GM12878 (cell line): ENCODE measurements at regions not wholly inside any gene's neighbourhood (a gene's known extent, or its start where the extent isn't known, plus 50 kb on each side); places are given as distances from the start of the nearest gene placed in this dataset.
A peak's percentile ranks its signal among the peaks of the same experiment; 100 is the strongest.

Experiments
- ATAC-seq: fragments of 200-7000 bp; cut with Tn5 transposase; 3 replicates; pipeline ENCODE4 v1.9.1; 2020; ENCODE audit warnings: mild to moderate bottlenecking, moderate library complexity
- BruUV-seq: library from RNA; stranded (reverse); fragments of 400-500 nt; replicated peaks from 2 replicates; lab custom pipeline; 2021; lab: Mats Ljungman, UMichigan
- CTCF ChIA-PET: fragments of 300-600 bp; sonication (Branson Sonifier 250); formaldehyde crosslinking; extraction: SDS; loops from one replicate; lab custom pipeline; 2021; ENCODE audit warnings: inconsistent platforms; lab: Yijun Ruan, JAX
- POLR2A ChIA-PET: fragments of 350-600 bp; formaldehyde crosslinking; extraction: SDS; loops from one replicate; lab custom pipeline; 2021; ENCODE audit warnings: inconsistent platforms; lab: Charles Lee
- RAD21 ChIA-PET: fragments of 300-600 bp; sonication (Branson Sonifier 250); formaldehyde crosslinking; loops from one replicate; lab custom pipeline; 2023; ENCODE audit warnings: antibody characterized with exemption; ENCODE audit not compliant: unreplicated experiment; lab: Charles Lee
- SMC1A ChIA-PET: fragments of 300-600 bp; sonication (Branson Sonifier 250); formaldehyde crosslinking; loops from one replicate; lab custom pipeline; 2023; ENCODE audit not compliant: unreplicated experiment, uncharacterized antibody; lab: Charles Lee
- DNase-seq: peaks from one replicate; pipeline ENCODE4 v3.0.0-alpha.2; 2011; ENCODE audit warnings: low read depth, low spot score
- FAIRE-seq: peaks from 3 replicates; lab custom pipeline; 2011; peaks lifted over from hg19 to GRCh38; lab: Jason Lieb, UNC
- H2AFZ ChIP-seq: 2 replicates; pipeline ENCODE4 v1.6.0; 2011; ENCODE audit warnings: low read depth, low read length, control low read depth; ENCODE audit not compliant: control insufficient read depth
- H3K27ac ChIP-seq: 2 replicates; pipeline ENCODE4 v1.5.1; 2011; ENCODE audit warnings: control low read depth; ENCODE audit not compliant: control insufficient read depth, insufficient read depth
- H3K27me3 ChIP-seq, 2 experiments: replicated peaks in 1 of 2; 2 replicates each; pipeline versions ENCODE4 v1.6.0 to v1.6.1; 2011; ENCODE audit warnings: low read length in 1 of 2; ENCODE audit not compliant: control insufficient read depth in 2 of 2, insufficient read depth in 2 of 2
- H3K36me3 ChIP-seq, 2 experiments: 2 replicates each; pipeline ENCODE4 v1.5.1; 2011; ENCODE audit warnings: low read length in 1 of 2; ENCODE audit not compliant: control insufficient read depth in 2 of 2, insufficient read depth in 2 of 2
- H3K4me1 ChIP-seq: 2 replicates; pipeline ENCODE4 v1.6.1; 2011; ENCODE audit warnings: mild to moderate bottlenecking, low read length, moderate library complexity, mixed read lengths; ENCODE audit not compliant: control insufficient read depth, insufficient read depth
- H3K4me2 ChIP-seq: 2 replicates; pipeline ENCODE4 v1.6.0; 2011; ENCODE audit warnings: control low read depth; ENCODE audit not compliant: control insufficient read depth, insufficient read depth
- H3K4me3 ChIP-seq: fragments of 200-600 bp; sonication (generic); 2 replicates; pipeline ENCODE4 v1.5.1; 2016
- H3K79me2 ChIP-seq: 2 replicates; pipeline ENCODE4 v1.6.0; 2011; ENCODE audit warnings: low read length; ENCODE audit not compliant: control insufficient read depth, insufficient read depth
- H3K9ac ChIP-seq: 2 replicates; pipeline ENCODE4 v1.8.0; 2011; ENCODE audit warnings: low read length, control low read depth, mixed read lengths; ENCODE audit not compliant: control insufficient read depth, insufficient read depth
- H3K9me3 ChIP-seq: replicated peaks from 3 replicates; pipeline ENCODE4 v1.5.1; 2011; ENCODE audit warnings: mild to moderate bottlenecking, low read length; ENCODE audit not compliant: control insufficient read depth, insufficient read depth
- H4K20me1 ChIP-seq: 2 replicates; pipeline ENCODE4 v1.6.0; 2011; ENCODE audit not compliant: control insufficient read depth, insufficient read depth
- CBX5 ChIP-seq: sonication (generic); IDR thresholded peaks from 2 replicates; pipeline ENCODE4 v1.6.1; 2016; ENCODE audit warnings: low read depth, moderate library complexity, mild to moderate bottlenecking, inconsistent platforms
- CHD1 ChIP-seq: IDR thresholded peaks from 2 replicates; pipeline ENCODE4 v1.6.1; 2012; ENCODE audit warnings: low read depth, low read length, improper control_type of control experiment
- HDAC2 ChIP-seq: fragments of 200-600 bp; sonication (generic); IDR thresholded peaks from 2 replicates; pipeline ENCODE4 v1.6.1; 2017
- HDAC6 ChIP-seq: fragments of 200-600 bp; sonication (generic); IDR thresholded peaks from one replicate; pipeline ENCODE4 v1.8.0; 2017; ENCODE audit warnings: antibody characterized with exemption; ENCODE audit not compliant: unreplicated experiment
- SIN3A ChIP-seq: IDR thresholded peaks from 2 replicates; pipeline ENCODE4 v1.6.1; 2012; ENCODE audit warnings: low read depth, low read length, improper control_type of control experiment
- SP1 ChIP-seq: IDR thresholded peaks from one replicate; pipeline ENCODE4 v1.6.1; 2011; ENCODE audit warnings: low read depth, low read length
- TCF12 ChIP-seq: IDR thresholded peaks from 2 replicates; pipeline ENCODE4 v1.6.1; 2011; ENCODE audit warnings: low read depth, mild to moderate bottlenecking, low read length
- YY1 ChIP-seq: IDR thresholded peaks from 2 replicates; pipeline ENCODE4 v1.6.1; 2011; ENCODE audit warnings: low read depth, mild to moderate bottlenecking, low read length
- WGBS: methylation state at CpG from one replicate; pipeline ENCODE4 v1.1.6; 2016; ENCODE audit warnings: low lambda C conversion rate; ENCODE audit not compliant: insufficient replicate concordance, insufficient coverage; ENCODE audit errors: missing lambda C conversion rate; 5-methylcytosine and 5-hydroxymethylcytosine counted together
- in situ Hi-C: fragments of 300-500 bp; cut with MboI; formaldehyde crosslinking; loops from 9 replicates; pipeline ENCODE4 v1.14.3; 2018; ENCODE audit warnings: mixed read lengths
- intact Hi-C: fragments of 100-400 bp; cut with micrococcal nuclease; formaldehyde crosslinking; loops from one replicate; pipeline ENCODE4 v1.14.2; 2022; ENCODE audit not compliant: unreplicated experiment

- Histone ChIP-seq H3K27me3 (no peaks in the 10 kb centered on the region), H3K4me2 (no peak overlapping the region; the same call in 1 of the 2 replicates), H2AFZ (no peak overlapping the region), H3K79me2 (no peaks in the 10 kb centered on the region), H3K4me1 (peaks cover 8% of the 10 kb centered on the region), H3K9me3 (peaks cover 3% of the 10 kb centered on the region), H3K36me3 (no peaks in the 10 kb centered on the region), H3K9ac (no peak overlapping the region), H3K4me3 (no peak overlapping the region), H3K27ac (no peak overlapping the region), H4K20me1 (no peaks in the 10 kb centered on the region)
- ChIA-PET CTCF (interaction anchor here (1.1 kb wide), 1 partner anchor 10 kb away, joined by 3 read pairs; no protein-coding TSS in a partner anchor), POLR2A (no interaction called here), RAD21 (interaction anchor here (1.0 kb wide), 1 partner anchor 10 kb away, joined by 3 read pairs; no protein-coding TSS in a partner anchor), SMC1A (interaction anchor here (0.7 to 1.3 kb wide), 5 partner anchors 20 to 310 kb away, joined by 3 to 5 read pairs (median 3); no protein-coding TSS in a partner anchor)
- DNase-seq (no peak), FAIRE-seq (no peak), ATAC-seq (no peak)
- no TSS peak for BruUV-seq
- 23% methylated on average over 4 of the region's 4 CpGs for WGBS
- in situ Hi-C loops (no loop called here), intact Hi-C loops (no loop called here)
- TF ChIP-seq CHD1, result no peak
- TF ChIP-seq TCF12, result no peak
- no peak for TF ChIP-seq SIN3A
- no peak for TF ChIP-seq SP1
- TF ChIP-seq HDAC2, result no peak
- no peak for TF ChIP-seq YY1
- no peak for TF ChIP-seq HDAC6
- TF ChIP-seq CBX5, result 0 out of 2 replicates have a peak, but pooled peaks have one; percentile 27
These were observed 56.2 kb upstream of the DSC1 start for GRCh38 chr18:31218671-31219383.
